HCEC 1CT (cell line): ENCODE measurements at regions not wholly inside any gene's neighbourhood (a gene's known extent, or its start where the extent isn't known, plus 50 kb on each side); places are given as distances from the start of the nearest gene placed in this dataset.
"Not testable (repeated sequence)": the region's sequence is repeated elsewhere in the genome, so short reads cannot be mapped to it uniquely, and the experiment has no call there.

Experiments used
- DNase-seq: peaks from one replicate; pipeline ENCODE4 v3.0.0-alpha.2; 2017

- peak; percentile 78 for DNase-seq
These were observed 53.6 kb downstream of the ARF6 start for GRCh38 chr14:49946320-49947141.

GRCh38 chr14:49947506-49947905, 54.6 kb downstream of the ARF6 start:
- DNase-seq = no peak

- DNase-seq = no peak
These were observed 57.7 kb downstream of the ARF6 start for GRCh38 chr14:49950275-49951228.

GRCh38 chr14:49951229-49951607, 58.3 kb downstream of the ARF6 start:
- no peak for DNase-seq

- DNase-seq = no peak
These were observed 58.9 kb downstream of the ARF6 start for GRCh38 chr14:49951691-49952345.

- DNase-seq = no peak
These were observed 60.3 kb downstream of the ARF6 start for GRCh38 chr14:49953196-49953595.

- DNase-seq = peak; percentile 27
These were observed 61.3 kb downstream of the ARF6 start for GRCh38 chr14:49954171-49954631.

- no peak for DNase-seq
These were observed 62.1 kb downstream of the ARF6 start for GRCh38 chr14:49955024-49955423.

GRCh38 chr14:49957089-49957852, 64.4 kb downstream of the ARF6 start:
- no peak for DNase-seq

GRCh38 chr14:49959822-49960408, 67.0 kb downstream of the ARF6 start:
- no peak for DNase-seq

GRCh38 chr14:49960453-49960852, 67.6 kb downstream of the ARF6 start:
- DNase-seq = no peak

- no peak for DNase-seq
These were observed 68.7 kb downstream of the ARF6 start for GRCh38 chr14:49961270-49962222.

- no peak for DNase-seq
These were observed 69.7 kb downstream of the ARF6 start for GRCh38 chr14:49962621-49963020.

GRCh38 chr14:49965068-49965651, 72.3 kb downstream of the ARF6 start:
- DNase-seq = not testable (repeated sequence)

- no peak for DNase-seq
These were observed 73.5 kb downstream of the ARF6 start for GRCh38 chr14:49966304-49966809.

GRCh38 chr14:49966971-49967630, 74.2 kb downstream of the ARF6 start:
- no peak for DNase-seq

GRCh38 chr14:49969961-49970360, 77.1 kb downstream of the ARF6 start:
- DNase-seq = no peak

GRCh38 chr14:49970474-49971147, 77.7 kb downstream of the ARF6 start:
- no peak for DNase-seq
